ENCODE measurements at regions not wholly inside any gene's neighbourhood (a gene's known extent, or its start where the extent isn't known, plus 50 kb on each side); places are given as distances from the start of the nearest gene placed in this dataset.

GRCh38 chrX:8960957-8961468, 72.9 kb downstream of the FAM9B start:
- Histone ChIP-seq H3K4me3 (ENCODE audit: low read depth, low read length, poor library complexity, severe bottlenecking) (no peak overlapping the region), H2AFZ (ENCODE audit: low read length) (no peak overlapping the region), H4K20me1 (ENCODE audit: insufficient read depth, low read length) (no peaks in the 10 kb centered on the region), H3K9me3 (ENCODE audit: low read length) (no peaks in the 10 kb centered on the region), H3K27ac (ENCODE audit: low read depth, low read length, poor library complexity, severe bottlenecking) (no peak overlapping the region), H3K36me3 (ENCODE audit: insufficient read depth, low read length) (no peaks in the 10 kb centered on the region), H3K79me2 (ENCODE audit: insufficient read depth, low read depth, low read length) (no peaks in the 10 kb centered on the region), H3K4me1 (ENCODE audit: insufficient read depth, low read length, poor library complexity, severe bottlenecking) (no peaks in the 10 kb centered on the region), H3K4me2 (ENCODE audit: low read length) (no peak overlapping the region), H3K9me2 (ENCODE audit: insufficient read depth, low read length) (no peaks in the 10 kb centered on the region)
- ChIA-PET CTCF (ENCODE audit: unreplicated experiment) (no interaction called here), POLR2A (interaction anchor here (0.6 kb wide), 1 partner anchor 74 kb away, joined by 3 read pairs; no protein-coding TSS in a partner anchor)
- TF ChIP-seq EZH2phosphoT487 (IDR thresholded peaks at IDR 0.05; ENCODE audit: borderline replicate concordance, low read depth, low read length) (no peak), CTCF (conservative IDR thresholded peaks at IDR 0.05; ENCODE audit: low read length) (no peak)
- BruUV-seq (replicated peaks), result no TSS peak
- intact Hi-C loops (cut with micrococcal nuclease; ENCODE audit: unreplicated experiment), result no loop called here
- no peak for DNase-seq (ENCODE audit: low spot score)

- Histone ChIP-seq H3K4me2 (ENCODE audit: low read length) (no peak overlapping the region), H3K9me3 (ENCODE audit: low read length) (no peaks in the 10 kb centered on the region), H3K9me2 (ENCODE audit: insufficient read depth, low read length) (no peaks in the 10 kb centered on the region), H3K36me3 (ENCODE audit: insufficient read depth, low read length) (no peaks in the 10 kb centered on the region), H3K4me1 (ENCODE audit: insufficient read depth, low read length, poor library complexity, severe bottlenecking) (no peaks in the 10 kb centered on the region), H3K27ac (ENCODE audit: low read depth, low read length, poor library complexity, severe bottlenecking) (no peak overlapping the region), H2AFZ (ENCODE audit: low read length) (no peak overlapping the region), H3K79me2 (ENCODE audit: insufficient read depth, low read depth, low read length) (no peaks in the 10 kb centered on the region), H4K20me1 (ENCODE audit: insufficient read depth, low read length) (no peaks in the 10 kb centered on the region), H3K4me3 (ENCODE audit: low read depth, low read length, poor library complexity, severe bottlenecking) (no peak overlapping the region)
- TF ChIP-seq CTCF (conservative IDR thresholded peaks at IDR 0.05; ENCODE audit: low read length) (no peak), EZH2phosphoT487 (IDR thresholded peaks at IDR 0.05; ENCODE audit: borderline replicate concordance, low read depth, low read length) (no peak)
- ChIA-PET CTCF (ENCODE audit: unreplicated experiment) (no interaction called here), POLR2A (no interaction called here)
- no peak for DNase-seq (ENCODE audit: low spot score)
- intact Hi-C loops (cut with micrococcal nuclease; ENCODE audit: unreplicated experiment), result no loop called here
- no TSS peak for BruUV-seq (replicated peaks)
Measured at GRCh38 chrX:8955511-8955910, 78.4 kb downstream of the FAM9B start.

- H3K9me3 ChIP-seq (ENCODE audit: low read length), result no peaks in the 10 kb centered on the region
- H3K4me3 ChIP-seq (ENCODE audit: low read depth, low read length, poor library complexity, severe bottlenecking), result no peak overlapping the region
- no peaks in the 10 kb centered on the region for H3K4me1 ChIP-seq (ENCODE audit: insufficient read depth, low read length, poor library complexity, severe bottlenecking)
- CTCF ChIA-PET (ENCODE audit: unreplicated experiment), result no interaction called here
- no peak overlapping the region for H2AFZ ChIP-seq (ENCODE audit: low read length)
- H3K27ac ChIP-seq (ENCODE audit: low read depth, low read length, poor library complexity, severe bottlenecking), result no peak overlapping the region
- TF ChIP-seq CTCF (conservative IDR thresholded peaks at IDR 0.05; ENCODE audit: low read length) (no peak), EZH2phosphoT487 (IDR thresholded peaks at IDR 0.05; ENCODE audit: borderline replicate concordance, low read depth, low read length) (no peak)
- H3K4me2 ChIP-seq (ENCODE audit: low read length), result no peak overlapping the region
- POLR2A ChIA-PET, result no interaction called here
- no peak for DNase-seq (ENCODE audit: low spot score)
- no peaks in the 10 kb centered on the region for H3K36me3 ChIP-seq (ENCODE audit: insufficient read depth, low read length)
- no peaks in the 10 kb centered on the region for H3K79me2 ChIP-seq (ENCODE audit: insufficient read depth, low read depth, low read length)
- intact Hi-C loops (cut with micrococcal nuclease; ENCODE audit: unreplicated experiment), result no loop called here
- BruUV-seq (replicated peaks), result no TSS peak
- no peaks in the 10 kb centered on the region for H4K20me1 ChIP-seq (ENCODE audit: insufficient read depth, low read length)
- H3K9me2 ChIP-seq (ENCODE audit: insufficient read depth, low read length), result no peaks in the 10 kb centered on the region
Measured at GRCh38 chrX:8946563-8946962, 87.4 kb downstream of the FAM9B start.
